GM12872 (cell line): ENCODE measurements at regions not wholly inside any gene's neighbourhood (a gene's known extent, or its start where the extent isn't known, plus 50 kb on each side); places are given as distances from the start of the nearest gene placed in this dataset.

Experiments used
- CTCF ChIP-seq: IDR thresholded peaks from 3 replicates; pipeline ENCODE4 v1.5.1; 2011; ENCODE audit warnings: low read depth, mild to moderate bottlenecking, low read length, moderate library complexity; ENCODE audit not compliant: insufficient read depth

DNA sequence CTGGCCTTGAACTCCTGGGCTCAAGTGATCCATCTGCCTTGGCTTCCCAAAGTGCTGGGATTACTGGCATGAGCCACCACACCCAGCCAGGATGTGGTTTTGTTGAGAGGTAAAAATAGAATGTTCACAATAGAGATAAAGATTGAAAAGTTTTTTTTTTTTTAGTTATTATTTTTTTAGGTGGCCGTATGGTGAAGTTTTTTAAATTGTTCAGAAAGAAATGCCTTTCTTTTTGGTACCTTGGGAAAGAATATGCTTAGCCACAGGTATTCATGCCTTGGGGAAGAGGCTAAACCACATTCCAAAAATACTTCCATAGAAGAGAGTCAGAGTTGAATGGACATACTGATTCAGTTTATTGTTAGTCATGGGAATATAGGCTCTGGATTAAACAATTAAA, 143.4 kb downstream of the C11orf91 start:
- TF ChIP-seq CTCF: no peak

DNA sequence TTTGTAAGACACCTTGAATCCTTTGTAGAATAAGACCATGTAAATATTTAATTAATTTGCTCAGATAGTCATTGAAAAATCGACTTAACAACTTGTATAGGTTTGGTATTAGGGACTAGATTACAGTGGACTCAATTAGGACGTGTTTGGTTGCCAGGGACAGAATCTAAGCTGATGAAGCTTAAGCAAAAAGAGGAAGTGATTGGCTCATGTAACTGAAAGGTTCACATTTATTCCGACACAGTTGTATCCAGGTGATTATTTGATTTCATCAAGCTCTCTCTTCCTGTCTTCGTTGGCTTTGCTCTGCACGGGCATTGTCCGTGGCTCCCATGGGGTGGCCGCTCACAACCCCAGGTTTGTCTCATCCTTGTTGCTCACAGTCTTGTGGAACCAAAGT, 146.4 kb downstream of the C11orf91 start:
- TF ChIP-seq CTCF: no peak

DNA sequence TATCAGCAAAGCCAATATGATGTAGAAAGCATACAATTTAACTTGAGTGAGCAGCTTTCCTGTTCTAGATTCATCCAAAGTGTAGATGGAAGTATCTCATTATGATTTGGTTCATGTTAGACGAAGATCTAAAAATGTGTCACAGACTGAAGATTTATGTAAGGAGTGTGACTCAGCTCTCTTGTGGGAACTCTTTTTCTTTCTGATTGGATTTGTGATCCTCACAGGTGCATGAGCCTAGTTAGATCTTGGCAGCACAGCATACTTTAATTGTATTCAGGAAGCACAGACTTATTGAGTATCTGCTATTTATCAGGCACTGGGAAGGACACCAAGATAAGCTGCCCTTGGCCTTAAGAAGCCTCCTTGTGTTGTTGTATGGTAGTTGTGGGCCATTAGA, 147.1 kb downstream of the C11orf91 start:
- TF ChIP-seq CTCF: no peak

- TF ChIP-seq CTCF: no peak
These were observed 147.9 kb downstream of the C11orf91 start for GRCh38 chr11:33552756-33553155.

- no peak for TF ChIP-seq CTCF
These were observed 149.6 kb downstream of the C11orf91 start for GRCh38 chr11:33551051-33551450.

DNA sequence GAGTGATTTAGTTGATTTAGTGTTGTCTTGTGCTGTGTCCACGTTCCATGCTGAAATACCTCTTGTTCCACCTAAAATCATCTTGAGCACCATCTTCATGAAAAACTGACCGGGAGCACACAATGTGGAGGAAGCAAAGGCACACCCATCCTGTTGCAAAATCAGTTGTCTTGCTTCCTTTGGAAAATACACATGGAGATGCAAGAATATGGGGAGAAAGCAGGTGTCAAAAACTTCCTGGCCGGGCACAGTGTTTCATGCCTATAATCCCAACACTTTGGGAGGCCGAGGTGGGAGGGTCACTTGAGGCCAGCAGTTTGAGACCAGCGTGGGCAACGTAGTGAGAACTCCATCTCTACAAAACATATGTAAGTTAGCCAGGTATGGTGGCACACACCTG, 151.1 kb downstream of the C11orf91 start:
- no peak for TF ChIP-seq CTCF

DNA sequence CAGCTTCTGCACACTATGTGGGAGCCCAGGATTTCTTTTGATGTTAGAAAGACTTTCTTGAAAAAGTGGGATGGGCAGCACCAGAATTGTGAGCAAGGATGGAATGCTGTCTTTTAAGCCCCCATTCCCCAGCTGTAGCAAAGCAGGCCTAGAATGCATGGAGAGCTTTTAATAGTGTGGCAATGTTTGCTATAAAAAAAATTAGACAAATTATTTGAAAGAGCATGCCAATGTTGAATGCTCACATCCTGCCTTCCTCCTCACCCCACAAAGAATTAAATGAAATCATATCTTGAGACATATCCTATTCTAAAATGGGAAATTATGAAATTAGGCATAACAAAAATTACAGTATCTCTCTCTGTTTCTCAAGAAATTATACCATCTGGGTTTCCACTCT, 154.7 kb downstream of the C11orf91 start:
- no peak for TF ChIP-seq CTCF
